GM19023 (cell line): ENCODE measurements at regions not wholly inside any gene's neighbourhood (a gene's known extent, or its start where the extent isn't known, plus 50 kb on each side); places are given as distances from the start of the nearest gene placed in this dataset.

Experiments used
- ATAC-seq: cut with Tn5 transposase; IDR thresholded peaks from one replicate; pipeline ENCODE4 v1.9.1; 2021; ENCODE audit warnings: mild to moderate bottlenecking, moderate library complexity; ENCODE audit not compliant: unreplicated experiment

GRCh38 chr9:18331808-18332209 lies 142.1 kb upstream of the ADAMTSL1 start:
- no peak for ATAC-seq

GRCh38 chr9:18333157-18333556 lies 140.8 kb upstream of the ADAMTSL1 start:
- ATAC-seq = no peak

DNA sequence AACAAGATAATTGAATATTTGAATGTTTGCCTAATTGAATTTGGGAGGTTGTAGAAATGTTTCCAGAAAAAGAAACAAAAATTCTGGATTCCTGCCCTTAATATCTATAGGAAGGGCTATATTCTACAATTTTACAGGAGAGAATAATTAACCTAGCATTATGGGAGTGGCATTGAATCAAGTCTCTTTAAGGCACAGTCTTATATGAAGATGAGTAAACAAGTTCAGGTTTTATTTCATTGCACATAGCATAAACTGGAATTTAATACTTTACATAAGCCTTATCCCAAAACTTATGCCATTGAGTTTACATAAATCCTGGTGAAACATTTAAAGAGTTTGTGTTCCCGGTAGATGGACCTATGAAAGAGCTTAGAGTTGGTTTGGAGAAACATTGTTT lies 138.1 kb upstream of the ADAMTSL1 start:
- ATAC-seq = no peak

- ATAC-seq = no peak
Measured at GRCh38 chr9:18338042-18338441, 135.9 kb upstream of the ADAMTSL1 start.

GRCh38 chr9:18343784-18344183 lies 130.2 kb upstream of the ADAMTSL1 start:
- ATAC-seq = no peak

DNA sequence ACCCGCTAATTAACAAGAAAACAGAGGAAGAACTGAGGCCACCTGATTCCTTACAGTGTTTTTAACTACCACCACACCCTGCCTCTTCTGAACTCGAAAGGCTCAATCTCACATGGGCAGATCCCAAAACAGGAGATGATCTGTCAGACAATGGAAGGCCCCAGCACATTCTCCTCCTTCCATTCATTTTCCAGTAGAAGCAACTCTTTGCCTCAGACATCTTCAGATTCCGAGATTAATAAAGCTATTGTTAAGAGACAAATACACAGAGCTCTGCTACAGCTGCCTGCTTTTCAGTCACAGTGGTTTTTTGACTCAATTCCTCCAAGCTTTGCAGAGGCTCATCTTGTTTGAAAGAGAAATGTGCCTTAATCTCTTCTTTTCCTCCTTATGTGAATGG lies 127.2 kb upstream of the ADAMTSL1 start:
- no peak for ATAC-seq

DNA sequence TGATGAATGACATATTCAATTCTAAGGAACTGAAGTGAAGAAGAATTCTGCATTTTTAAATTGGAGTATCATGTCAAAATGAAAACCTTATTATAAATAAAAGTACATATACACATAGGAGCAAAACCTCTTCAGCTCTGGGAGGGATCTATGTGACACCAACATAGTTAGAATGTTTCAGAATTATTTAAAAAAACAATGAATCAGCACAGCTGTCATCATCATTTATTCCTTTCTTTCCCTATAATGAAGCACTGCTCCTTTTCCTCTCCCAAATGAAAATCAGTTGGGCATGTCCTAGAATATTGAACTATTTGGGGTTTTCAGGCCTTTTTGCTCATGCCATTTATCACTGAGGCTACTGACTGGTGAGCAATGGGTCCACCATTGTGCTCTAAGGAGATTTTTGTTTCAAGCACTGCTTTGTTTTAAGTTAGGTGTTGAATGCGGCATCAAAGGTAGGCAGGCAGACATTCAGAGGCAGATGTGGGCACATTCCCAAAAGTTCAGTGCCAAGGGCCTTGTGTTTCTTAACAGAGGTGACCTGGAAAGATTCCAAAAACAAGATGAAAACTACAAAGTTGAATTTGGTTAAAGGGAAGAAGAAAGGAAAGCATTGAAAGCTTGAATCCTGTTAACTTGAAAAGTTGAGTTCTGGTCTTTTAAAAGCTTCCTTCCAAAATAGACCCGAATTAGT lies 126.4 kb upstream of the ADAMTSL1 start:
- ATAC-seq = no peak

- no peak for ATAC-seq
Measured at GRCh38 chr9:18348083-18348475, 125.9 kb upstream of the ADAMTSL1 start.

DNA sequence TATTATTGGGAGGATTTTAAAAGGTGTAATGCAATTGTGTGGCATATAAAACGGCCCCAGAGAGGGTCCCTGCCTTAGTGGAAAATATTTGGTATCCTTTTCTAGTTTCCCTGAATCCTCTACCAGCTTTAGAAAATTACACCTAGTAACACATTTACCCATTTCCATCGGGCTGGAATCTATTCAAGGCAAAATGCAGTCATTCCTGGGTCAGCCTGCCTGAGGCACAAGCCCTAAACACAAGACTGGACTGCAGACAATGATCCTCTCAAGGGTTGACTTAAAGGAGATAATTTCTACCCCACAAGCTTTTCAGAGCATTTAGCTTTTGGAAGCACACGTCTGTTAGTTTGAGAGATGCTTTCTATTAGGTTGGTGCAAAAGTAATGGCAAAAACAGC lies 124.4 kb upstream of the ADAMTSL1 start:
- ATAC-seq = no peak

GRCh38 chr9:18350036-18350435 lies 123.9 kb upstream of the ADAMTSL1 start:
- no peak for ATAC-seq

GRCh38 chr9:18350995-18351595 lies 122.9 kb upstream of the ADAMTSL1 start:
- no peak for ATAC-seq

DNA sequence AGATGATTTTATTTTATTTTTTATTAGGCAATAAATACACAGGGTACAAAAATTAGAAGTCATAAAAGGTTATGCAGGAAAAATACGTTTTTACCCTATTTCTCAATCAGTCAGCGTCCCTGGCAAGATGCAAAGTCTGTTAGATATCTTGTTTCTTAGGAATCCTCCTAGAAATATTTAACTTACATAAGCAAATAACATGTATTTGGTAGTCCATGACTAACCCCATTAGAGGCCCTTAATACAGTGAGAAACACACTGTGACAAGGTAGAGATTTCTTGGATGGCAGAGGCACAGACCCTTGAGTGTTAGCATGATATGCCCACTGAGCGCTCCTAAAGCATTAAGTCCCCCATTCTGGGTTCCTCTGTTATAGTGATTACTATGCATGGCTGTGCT lies 121.2 kb upstream of the ADAMTSL1 start:
- no peak for ATAC-seq

- ATAC-seq = no peak
Measured at GRCh38 chr9:18353473-18353872, 120.5 kb upstream of the ADAMTSL1 start.

DNA sequence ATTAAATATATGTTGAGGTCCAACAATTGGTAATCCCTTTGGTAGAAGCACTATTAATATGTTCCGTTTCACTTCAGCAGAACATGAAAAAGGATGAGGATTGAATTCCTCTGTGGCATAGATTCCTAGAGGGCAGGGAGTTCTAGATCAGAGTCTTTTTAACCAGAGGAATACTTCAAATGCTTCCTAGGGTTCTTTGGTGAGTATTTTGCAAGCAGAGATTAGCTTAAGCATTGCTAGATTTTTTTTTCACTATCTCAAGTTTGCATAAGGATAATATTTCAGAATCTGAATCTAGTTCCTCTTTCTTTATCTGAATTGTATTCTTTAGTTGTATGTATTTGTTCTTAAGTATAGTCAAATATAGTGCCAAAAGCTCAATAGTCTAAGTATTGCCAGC lies 116.6 kb upstream of the ADAMTSL1 start:
- ATAC-seq = no peak

DNA sequence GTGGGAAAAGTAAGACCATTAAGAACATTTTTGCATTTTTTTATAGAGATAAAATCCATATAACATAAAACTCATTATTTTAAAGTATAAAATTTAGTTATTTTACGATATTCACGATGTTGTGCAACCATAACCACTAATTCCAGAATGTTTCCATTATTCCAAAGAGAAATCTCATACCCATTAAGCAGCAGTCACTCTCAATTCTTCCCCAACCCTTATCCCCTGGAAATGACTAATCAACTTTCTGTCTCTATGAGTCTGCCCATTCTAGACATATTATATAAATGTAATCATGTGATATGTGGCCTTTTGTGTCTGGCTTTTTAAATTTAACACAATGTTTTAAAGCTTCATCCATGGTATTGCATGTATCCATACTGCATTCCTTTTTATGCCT lies 115.6 kb upstream of the ADAMTSL1 start:
- ATAC-seq = no peak

GRCh38 chr9:18359335-18359734 lies 114.6 kb upstream of the ADAMTSL1 start:
- ATAC-seq = no peak

- no peak for ATAC-seq
Measured at GRCh38 chr9:18360005-18360404, 113.9 kb upstream of the ADAMTSL1 start.

DNA sequence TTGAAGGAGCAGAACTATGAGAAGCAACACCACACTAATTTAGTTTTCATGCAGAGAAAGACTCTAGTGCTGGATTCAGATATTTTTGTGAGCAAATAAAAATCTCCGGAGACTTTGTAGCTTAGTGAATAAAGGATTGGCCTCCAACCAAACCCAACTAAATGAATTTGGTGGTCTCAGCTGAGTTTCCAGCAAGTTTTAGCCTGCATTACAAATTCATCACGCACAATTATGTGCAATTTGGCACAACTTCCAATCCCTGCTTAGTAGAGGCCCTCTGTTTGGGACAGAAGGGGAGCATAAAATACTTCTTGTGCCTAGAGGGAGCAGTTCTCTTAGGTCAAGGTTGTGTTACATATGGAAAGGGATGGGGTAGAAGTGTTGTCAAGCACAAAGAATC lies 112.3 kb upstream of the ADAMTSL1 start:
- ATAC-seq = no peak

- ATAC-seq = no peak
Measured at GRCh38 chr9:18362166-18362565, 111.8 kb upstream of the ADAMTSL1 start.

DNA sequence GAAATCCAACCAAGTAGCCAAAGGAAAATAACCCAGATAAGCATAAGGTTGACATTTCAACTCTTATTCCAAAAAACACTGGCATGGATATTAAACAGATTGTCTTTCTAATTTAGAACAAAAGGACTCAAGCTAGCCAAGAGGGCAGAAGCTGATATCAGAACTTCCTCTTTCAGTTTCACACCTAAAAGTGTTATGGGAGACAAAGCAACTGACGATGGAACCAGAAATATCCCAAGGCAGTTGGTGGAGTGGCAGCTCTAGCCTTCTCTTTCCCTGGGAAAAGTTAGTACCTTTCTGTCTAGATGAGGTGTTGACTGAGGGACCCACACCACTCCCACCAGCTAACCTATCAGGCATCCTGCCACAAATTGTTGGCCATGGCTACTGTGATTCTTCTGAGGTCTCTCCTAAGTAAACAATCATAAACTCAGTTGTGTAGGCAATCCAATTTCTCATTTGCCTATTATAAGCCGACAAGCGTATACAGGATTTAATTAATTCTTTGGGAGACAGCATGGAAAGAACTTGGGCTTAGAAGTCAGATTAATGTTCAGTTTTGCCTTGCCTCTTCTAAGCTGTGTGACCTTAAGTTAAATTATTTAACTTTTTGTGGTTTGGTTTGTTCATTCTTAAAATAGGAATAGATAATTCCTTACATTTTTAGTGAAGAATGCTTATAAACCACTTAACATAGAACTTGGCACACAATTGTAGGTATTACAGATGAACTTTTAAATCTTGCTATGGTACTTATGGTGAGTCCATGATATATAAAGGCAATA lies 110.9 kb upstream of the ADAMTSL1 start:
- ATAC-seq = no peak

GRCh38 chr9:18365651-18366050 lies 108.3 kb upstream of the ADAMTSL1 start:
- no peak for ATAC-seq

DNA sequence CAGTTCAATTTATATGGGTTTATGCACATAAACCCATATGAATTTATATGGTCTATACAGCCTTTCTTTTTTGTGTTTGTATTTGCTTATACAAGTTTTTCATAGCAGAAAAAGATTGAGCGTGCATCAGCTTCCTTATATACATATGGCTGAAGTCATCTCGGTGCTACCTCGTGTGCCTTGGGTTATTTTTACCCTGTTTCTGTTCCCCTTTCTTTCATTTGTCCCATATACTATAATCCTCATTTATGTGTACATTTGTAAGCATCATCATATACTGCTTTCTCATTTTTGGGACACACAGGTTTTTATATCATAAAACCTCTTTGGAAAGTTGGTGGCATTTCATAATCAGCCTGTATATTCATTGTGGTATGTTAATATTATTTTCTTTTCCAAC lies 107.8 kb upstream of the ADAMTSL1 start:
- ATAC-seq = no peak
